Heart left ventricle (tissue), 16 donors: ENCODE measurements at regions not wholly inside any gene's neighbourhood (a gene's known extent, or its start where the extent isn't known, plus 50 kb on each side); places are given as distances from the start of the nearest gene placed in this dataset.

Source experiments
- ATAC-seq, 4 donors: fragments of 200-7000 bp; cut with Tn5 transposase; one replicate each; pipeline ENCODE4 v1.9.1; 2020 to 2022; ENCODE audit warnings: moderate library complexity in 4 of 4, mild to moderate bottlenecking in 3 of 4, moderate number of reproducible peaks in 1 of 4
- DNase-seq, 5 donors: peaks; one replicate each; pipeline ENCODE4 v3.0.0-alpha.2; 2020
- H3K27ac ChIP-seq, 12 donors: fragments of 200-600 bp; sonication (generic) in 4 of 12; one replicate each; pipeline versions ENCODE4 v1.5.0 to v1.8.0; 2016 to 2022; ENCODE audit warnings: mild to moderate bottlenecking in 2 of 12
- H3K27me3 ChIP-seq, 9 donors: fragments of 200-600 bp; sonication (generic) in 2 of 9; one replicate each; pipeline versions ENCODE4 v1.5.1 to v1.8.0; 2016 to 2022; ENCODE audit warnings: mild to moderate bottlenecking in 3 of 9
- H3K36me3 ChIP-seq, 9 donors: fragments of 200-600 bp; sonication (generic) in 2 of 9; one replicate each; pipeline versions ENCODE4 v1.5.0 to v1.8.0; 2018 to 2022; ENCODE audit warnings: mild to moderate bottlenecking in 2 of 9
- H3K4me1 ChIP-seq, 12 donors: fragments of 200-600 bp; sonication (generic) in 4 of 12; one replicate each; pipeline versions ENCODE4 v1.5.0 to v1.8.0; 2016 to 2022; ENCODE audit warnings: mild to moderate bottlenecking in 3 of 12
- H3K4me3 ChIP-seq, 12 donors: fragments of 200-600 bp; sonication (generic) in 4 of 12; one replicate each; pipeline versions ENCODE4 v1.5.0 to v1.8.0; 2017 to 2022; ENCODE audit warnings: mild to moderate bottlenecking in 9 of 12, moderate library complexity in 4 of 12
- H3K9me3 ChIP-seq, 12 donors: fragments of 200-600 bp; sonication (generic) in 4 of 12; one replicate each; pipeline versions ENCODE4 v1.5.0 to v1.8.0; 2016 to 2022; ENCODE audit warnings: mild to moderate bottlenecking in 1 of 12
- POLR2A ChIP-seq, 2 donors: fragments of 450-650 bp; IDR thresholded peaks; one replicate each; pipeline ENCODE4 v1.6.1; 2017; ENCODE audit warnings: antibody characterized with exemption in 2 of 2, mild to moderate bottlenecking in 2 of 2, moderate library complexity in 2 of 2
- WGBS, 4 donors: extraction: QIAGEN DNeasy Blood & Tissue Kit in 2 of 4; methylation state at CpG; one replicate each; pipeline versions ENCODE4 v1.1.5 to v1.1.7; 2013 to 2018; 5-methylcytosine and 5-hydroxymethylcytosine counted together
- intact Hi-C, 10 donors: fragments of 100-400 bp; cut with DNase I; formaldehyde crosslinking; loops; one replicate each; pipeline versions ENCODE4 v1.11.1 to v1.14.2; 2022
- TF ChIP-seq, protein P1 (sequence below), 12 donors: fragments of 200-600 bp; sonication (generic) in 4 of 12; IDR thresholded peaks; one replicate each; pipeline versions ENCODE4 v1.5.0 to v1.8.0; 2018 to 2022; ENCODE audit warnings: antibody characterized with exemption in 12 of 12, mild to moderate bottlenecking in 5 of 12
- donor health status: ischemic (EF 13 %, LVEDD 7.1; RV severe dilation, severe dysfunction).
- donor health status: healthy with polysubstance abuse.
- donor health status: DM: no; HTN: yes; CAD: no.
- donor health status: DM: no; HTN: no; CAD: no.
- donor health status: ischemic (EF 25% LVEDD 6.9; RV normal size, moderate dysfunction).
- donor health status: ischemic (EF 25% LVEDD 5.7; RV mildly dilated, moderate dysfunction).
- donor health status: healthy.
- donor health status: DM: yes; HTN: yes; CAD: no.
- donor health status: ischemic (EF 35%, LVEDD 5.7; RV mildly dilated, moderate dysfunction).
- donor health status: nonischemic (EF 11% LVEDD 7.7; RV severe dilation, severe dysfunction).
- donor health status: DM: yes; HTN: yes; CAD: no.
- donor health status: PGD.
- donor health status: ischemic (EF 29% LVEDD 5.4; RV normal size, mild dysfunction).
- donor health status: nonischemic (EF 23%, LVEDD 6.1; RV moderate dilation, normal function).

DNA sequence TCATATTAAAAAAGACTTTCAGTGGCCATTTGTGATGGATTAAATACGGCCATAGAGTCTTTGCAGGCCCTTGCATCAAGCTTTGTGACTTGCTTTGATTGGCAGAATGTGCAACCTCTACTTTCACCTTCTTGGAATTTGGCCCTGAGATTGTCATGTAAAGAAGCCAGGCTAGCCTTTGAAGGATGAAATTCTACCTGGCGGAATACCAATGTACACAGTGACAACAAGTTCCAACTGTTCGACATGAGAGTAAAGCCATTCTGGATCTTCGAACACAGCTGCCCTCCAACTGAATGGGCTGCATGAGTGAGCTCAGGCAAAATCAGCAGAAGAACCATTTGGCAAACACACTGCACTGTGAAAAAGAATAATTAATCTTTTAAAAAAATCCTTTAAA lies 321.3 kb downstream of the PHF14 start:
- 90 to 94% (median 91%) methylated on average over 4 of the region's 4 CpGs for WGBS, 4 donors
- intact Hi-C loops, result no loop called here
- TF ChIP-seq, protein P1, sequence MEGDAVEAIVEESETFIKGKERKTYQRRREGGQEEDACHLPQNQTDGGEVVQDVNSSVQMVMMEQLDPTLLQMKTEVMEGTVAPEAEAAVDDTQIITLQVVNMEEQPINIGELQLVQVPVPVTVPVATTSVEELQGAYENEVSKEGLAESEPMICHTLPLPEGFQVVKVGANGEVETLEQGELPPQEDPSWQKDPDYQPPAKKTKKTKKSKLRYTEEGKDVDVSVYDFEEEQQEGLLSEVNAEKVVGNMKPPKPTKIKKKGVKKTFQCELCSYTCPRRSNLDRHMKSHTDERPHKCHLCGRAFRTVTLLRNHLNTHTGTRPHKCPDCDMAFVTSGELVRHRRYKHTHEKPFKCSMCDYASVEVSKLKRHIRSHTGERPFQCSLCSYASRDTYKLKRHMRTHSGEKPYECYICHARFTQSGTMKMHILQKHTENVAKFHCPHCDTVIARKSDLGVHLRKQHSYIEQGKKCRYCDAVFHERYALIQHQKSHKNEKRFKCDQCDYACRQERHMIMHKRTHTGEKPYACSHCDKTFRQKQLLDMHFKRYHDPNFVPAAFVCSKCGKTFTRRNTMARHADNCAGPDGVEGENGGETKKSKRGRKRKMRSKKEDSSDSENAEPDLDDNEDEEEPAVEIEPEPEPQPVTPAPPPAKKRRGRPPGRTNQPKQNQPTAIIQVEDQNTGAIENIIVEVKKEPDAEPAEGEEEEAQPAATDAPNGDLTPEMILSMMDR (IDR thresholded peaks at IDR 0.05), result no peak
- TF ChIP-seq POLR2A (IDR thresholded peaks at IDR 0.05), result no peak
- Histone ChIP-seq H3K4me3 (no peak overlapping the region), H3K4me1 (no peaks in the 10 kb centered on the region), H3K9me3 (no peaks in the 10 kb centered on the region), H3K27ac (no peak overlapping the region), H3K36me3 (no peaks in the 10 kb centered on the region), H3K27me3 (no peaks in the 10 kb centered on the region)
- ATAC-seq (no peak), DNase-seq (no peak)

DNA sequence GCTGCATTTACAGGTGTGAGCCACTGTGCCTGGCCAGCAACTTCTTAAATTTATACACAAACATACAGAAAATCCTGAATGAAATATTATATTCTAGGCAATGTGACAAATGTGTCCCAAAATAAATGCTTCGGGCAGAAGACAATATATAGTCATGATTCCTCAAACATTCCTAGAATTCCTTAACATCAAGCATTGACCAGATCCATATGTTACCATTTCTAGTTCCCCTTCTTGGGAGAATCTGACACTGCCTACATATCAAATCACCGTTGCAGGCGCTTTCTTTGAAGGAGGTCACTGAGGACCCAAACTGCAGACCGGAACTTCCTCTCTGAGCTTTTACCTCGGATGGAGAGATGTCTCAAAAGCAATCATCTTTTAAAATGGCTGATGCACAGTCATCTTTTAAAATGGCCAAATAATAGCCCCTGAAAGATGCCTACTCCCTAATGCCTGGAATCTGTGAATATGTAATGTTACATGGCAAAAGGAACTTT lies 323.5 kb downstream of the PHF14 start:
- Histone ChIP-seq H3K4me3 (no peak overlapping the region), H3K27me3 (no peaks in the 10 kb centered on the region), H3K27ac (no peak overlapping the region), H3K9me3 (peaks cover 0 to 6% (median 0%) of the 10 kb centered on the region in 12 donors), H3K36me3 (no peaks in the 10 kb centered on the region), H3K4me1 (no peaks in the 10 kb centered on the region)
- intact Hi-C loops, result no loop called here
- ATAC-seq (no peak), DNase-seq (no peak)
- no peak for TF ChIP-seq POLR2A (IDR thresholded peaks at IDR 0.05)
- TF ChIP-seq, protein P1 (IDR thresholded peaks at IDR 0.05), result no peak
- 59 to 75% (median 65%) methylated on average over 5 of the region's 5 CpGs for WGBS, 4 donors

DNA sequence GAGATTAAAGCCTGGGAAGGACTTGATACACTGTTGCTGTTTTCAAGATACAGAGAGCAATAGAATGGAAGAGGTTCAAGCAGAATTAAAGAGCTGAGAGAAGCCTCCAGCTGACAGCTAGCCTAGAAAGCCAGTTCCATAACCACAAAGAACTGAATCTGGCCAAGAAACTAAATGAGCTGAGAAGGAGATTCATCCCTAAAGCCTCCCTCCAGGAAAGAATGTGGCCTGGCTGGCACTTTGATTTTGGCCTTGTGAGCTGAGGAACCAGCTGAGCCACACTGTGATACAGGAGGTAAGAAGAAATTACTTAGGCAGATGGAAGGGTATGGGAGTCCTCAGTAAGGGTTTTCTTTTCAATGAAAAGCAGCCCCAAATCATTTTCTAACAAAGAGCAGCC lies 324.1 kb downstream of the PHF14 start:
- Histone ChIP-seq H3K4me3 (no peak overlapping the region), H3K27me3 (no peaks in the 10 kb centered on the region), H3K4me1 (no peaks in the 10 kb centered on the region), H3K36me3 (no peaks in the 10 kb centered on the region), H3K27ac (no peak overlapping the region), H3K9me3 (peaks cover 0 to 10% (median 0%) of the 10 kb centered on the region in 12 donors)
- no peak for TF ChIP-seq POLR2A (IDR thresholded peaks at IDR 0.05)
- TF ChIP-seq, protein P1 (IDR thresholded peaks at IDR 0.05), result no peak
- ATAC-seq (no peak), DNase-seq (no peak)
- intact Hi-C loops, result no loop called here

DNA sequence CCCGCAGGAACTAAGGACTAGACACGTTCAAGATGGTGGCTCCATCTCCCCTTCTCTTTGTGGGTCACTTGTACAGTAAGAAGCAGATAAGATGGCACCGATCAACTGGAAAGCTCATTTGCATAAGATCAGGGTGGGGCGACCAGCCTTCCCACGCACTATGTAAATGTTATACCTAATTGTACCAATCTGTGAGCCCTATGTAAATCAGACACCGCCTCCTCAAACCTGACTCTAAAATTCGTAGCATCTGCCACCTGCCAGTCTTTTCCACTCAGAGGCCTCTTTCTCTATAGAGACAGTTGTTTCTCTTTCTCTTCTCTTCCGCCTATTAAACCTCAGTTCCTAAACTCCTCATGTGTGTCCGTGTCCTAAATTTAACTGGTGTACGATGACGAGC lies 324.5 kb downstream of the PHF14 start:
- intact Hi-C loops, result no loop called here
- no peak for ATAC-seq
- no peaks in the 10 kb centered on the region for H3K36me3 ChIP-seq
- H3K27me3 ChIP-seq, result no peaks in the 10 kb centered on the region
- TF ChIP-seq POLR2A (IDR thresholded peaks at IDR 0.05), result no peak
- TF ChIP-seq, protein P1 (IDR thresholded peaks at IDR 0.05), result no peak
- no peak overlapping the region for H3K27ac ChIP-seq
- no peak overlapping the region for H3K4me3 ChIP-seq
- H3K4me1 ChIP-seq, result no peaks in the 10 kb centered on the region
- WGBS, 4 donors, result 76 to 83% (median 83%) methylated on average over 11 of the region's 11 CpGs
- H3K9me3 ChIP-seq, result peaks cover 0 to 10% (median 0%) of the 10 kb centered on the region in 12 donors
- no peak for DNase-seq
